Sigmoid colon (tissue), 6 donors: ENCODE measurements at regions not wholly inside any gene's neighbourhood (a gene's known extent, or its start where the extent isn't known, plus 50 kb on each side); places are given as distances from the start of the nearest gene placed in this dataset.
"Not testable (repeated sequence)": the region's sequence is repeated elsewhere in the genome, so short reads cannot be mapped to it uniquely, and the experiment has no call there.

Source experiments
- DNase-seq: peaks from one replicate; pipeline ENCODE4 v3.0.0-alpha.2; 2019
- H3K27ac ChIP-seq, 4 donors: fragments of 200-600 bp; sonication (generic); one replicate each; pipeline ENCODE4 v1.5.1; 2016 to 2019; ENCODE audit warnings: mild to moderate bottlenecking in 1 of 4
- H3K27me3 ChIP-seq, 3 donors: fragments of 200-600 bp; sonication (generic); one replicate each; pipeline ENCODE4 v1.5.1; 2019; ENCODE audit warnings: mild to moderate bottlenecking in 1 of 3
- H3K36me3 ChIP-seq, 4 donors: fragments of 200-600 bp; sonication (generic); one replicate each; pipeline ENCODE4 v1.5.1; 2016 to 2019
- H3K4me1 ChIP-seq, 4 donors: fragments of 200-600 bp; sonication (generic); one replicate each; pipeline ENCODE4 v1.5.1; 2017 to 2019
- H3K4me3 ChIP-seq, 4 donors: fragments of 200-600 bp; sonication (generic); one replicate each; pipeline ENCODE4 v1.5.1; 2017 to 2019; ENCODE audit warnings: mild to moderate bottlenecking in 2 of 4, moderate library complexity in 1 of 4
- H3K9me3 ChIP-seq, 4 donors: fragments of 200-600 bp in 3 of 4; sonication (generic) in 3 of 4; one replicate each; pipeline versions ENCODE4 v1.5.1 to v1.6.1; 2013 to 2019
- CTCF ChIP-seq, 4 experiments: fragments of 450-650 bp in 3 of 4; fragments of 200-600 bp in 1 of 4; IDR thresholded peaks; one replicate each; pipeline ENCODE4 v1.5.1; 2016 to 2019; ENCODE audit warnings: antibody characterized with exemption in 4 of 4, mild to moderate bottlenecking in 3 of 4, moderate library complexity in 2 of 4
- EP300 ChIP-seq, 4 donors: sonication (generic); formaldehyde crosslinking; IDR thresholded peaks; one replicate each; pipeline ENCODE4 v1.6.1; 2017; ENCODE audit warnings: antibody characterized with exemption in 4 of 4
- POLR2A ChIP-seq, 2 donors: fragments of 450-650 bp; IDR thresholded peaks; one replicate each; pipeline ENCODE4 v1.6.1; 2016; ENCODE audit warnings: antibody characterized with exemption in 2 of 2, mild to moderate bottlenecking in 2 of 2, moderate library complexity in 2 of 2
- POLR2AphosphoS5 ChIP-seq, 4 donors: sonication (generic); formaldehyde crosslinking; IDR thresholded peaks; one replicate each; pipeline ENCODE4 v1.6.1; 2017; ENCODE audit warnings: antibody characterized with exemption in 4 of 4
- WGBS, 2 donors: extraction: QIAGEN DNeasy Blood & Tissue Kit; methylation state at CpG; one replicate each; pipeline ENCODE4 v1.1.7; 2013; 5-methylcytosine and 5-hydroxymethylcytosine counted together
- intact Hi-C: fragments of 100-400 bp; cut with DNase I; formaldehyde crosslinking; loops from one replicate; pipeline ENCODE4 v1.15.1; 2023
- donor health status: healthy with polysubstance abuse.
- donor health status: healthy.

GRCh38 chr9:135358552-135358940 is 121.0 kb upstream of the PPP1R26 start:
- TF ChIP-seq POLR2A (IDR thresholded peaks at IDR 0.05), result no peak
- no peak for TF ChIP-seq POLR2AphosphoS5 (IDR thresholded peaks at IDR 0.05)
- no peak for TF ChIP-seq EP300 (IDR thresholded peaks at IDR 0.05)
- TF ChIP-seq CTCF (IDR thresholded peaks at IDR 0.05), result no peak
- peaks cover 0 to 6% (median 0%) of the 10 kb centered on the region in 3 donors for H3K27me3 ChIP-seq
- H3K4me1 ChIP-seq, result no peaks in the 10 kb centered on the region
- no peaks in the 10 kb centered on the region for H3K9me3 ChIP-seq
- intact Hi-C loops, result no loop called here
- no peaks in the 10 kb centered on the region for H3K36me3 ChIP-seq
- H3K4me3 ChIP-seq, result no peak overlapping the region
- DNase-seq, result no peak
- H3K27ac ChIP-seq, result no peak overlapping the region
- WGBS, 2 donors, result 84 to 87% methylated on average over 13 of the region's 13 CpGs

DNA sequence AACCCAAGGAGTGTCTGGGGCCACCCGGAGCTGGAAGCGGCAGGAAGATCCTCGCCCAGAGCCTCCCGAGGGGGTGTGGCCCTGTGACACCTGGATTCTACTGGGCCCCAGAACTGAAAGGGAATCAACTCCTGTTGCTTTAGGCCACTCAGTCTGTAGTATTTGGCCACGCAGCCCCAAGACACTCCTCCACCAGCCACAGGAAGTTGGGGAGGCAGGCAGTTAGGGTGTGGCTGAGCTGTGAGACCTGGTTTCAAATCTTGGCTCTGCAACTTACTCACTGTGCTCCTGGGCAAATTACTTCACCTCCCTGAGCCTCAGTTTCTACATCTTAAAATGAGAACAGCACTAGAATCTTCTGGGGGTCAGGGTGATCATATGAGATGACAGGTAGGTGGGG is 119.8 kb upstream of the PPP1R26 start:
- H3K4me3 ChIP-seq, result no peak overlapping the region
- DNase-seq, result no peak
- no peaks in the 10 kb centered on the region for H3K36me3 ChIP-seq
- H3K4me1 ChIP-seq, result no peaks in the 10 kb centered on the region
- intact Hi-C loops, result no loop called here
- WGBS, 2 donors, result 60 to 79% methylated on average over 5 of the region's 5 CpGs
- H3K27me3 ChIP-seq, result peaks cover 0 to 6% (median 0%) of the 10 kb centered on the region in 3 donors
- H3K9me3 ChIP-seq, result no peaks in the 10 kb centered on the region
- H3K27ac ChIP-seq, result no peak overlapping the region
- TF ChIP-seq EP300 (IDR thresholded peaks at IDR 0.05), result no peak
- TF ChIP-seq POLR2A (IDR thresholded peaks at IDR 0.05), result no peak
- TF ChIP-seq POLR2AphosphoS5 (IDR thresholded peaks at IDR 0.05), result no peak
- TF ChIP-seq CTCF (IDR thresholded peaks at IDR 0.05), result no peak

DNA sequence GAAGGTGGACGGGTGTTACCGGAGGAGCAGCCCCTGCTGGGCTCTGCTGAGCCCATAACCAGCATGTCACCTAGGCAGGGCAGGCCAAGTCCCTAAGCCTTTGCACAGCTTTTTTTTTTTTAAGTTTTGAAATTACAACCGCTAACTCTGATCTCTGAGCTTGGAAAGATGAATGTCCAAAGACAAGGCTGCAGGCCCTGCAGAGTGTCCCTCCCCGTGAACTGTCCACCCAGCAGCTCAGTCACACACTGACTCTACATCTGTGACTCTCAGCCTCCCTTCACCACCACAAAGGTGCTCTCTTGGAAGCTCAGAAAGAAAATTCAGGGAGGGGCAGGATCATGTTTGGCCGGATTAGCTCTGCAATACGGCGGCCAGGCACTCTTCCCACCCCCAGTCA is 119.0 kb upstream of the PPP1R26 start:
- H3K27me3 ChIP-seq, result peaks cover 0 to 3% (median 0%) of the 10 kb centered on the region in 3 donors
- intact Hi-C loops, result no loop called here
- H3K36me3 ChIP-seq, result no peaks in the 10 kb centered on the region
- H3K4me1 ChIP-seq, result no peaks in the 10 kb centered on the region
- DNase-seq, result no peak
- H3K27ac ChIP-seq, result no peak overlapping the region
- H3K9me3 ChIP-seq, result no peaks in the 10 kb centered on the region
- no peak overlapping the region for H3K4me3 ChIP-seq
- 87 to 88% methylated on average over 7 of the region's 7 CpGs for WGBS, 2 donors
- TF ChIP-seq EP300 (IDR thresholded peaks at IDR 0.05) (no peak), POLR2AphosphoS5 (IDR thresholded peaks at IDR 0.05) (no peak), POLR2A (IDR thresholded peaks at IDR 0.05) (no peak), CTCF (IDR thresholded peaks at IDR 0.05) (no peak)

GRCh38 chr9:135361668-135362067 is 117.9 kb upstream of the PPP1R26 start:
- H3K36me3 ChIP-seq, H3K27ac ChIP-seq, intact Hi-C loops, H3K27me3 ChIP-seq, H3K4me1 ChIP-seq, H3K4me3 ChIP-seq, DNase-seq, H3K9me3 ChIP-seq: not testable (repeated sequence)

DNA sequence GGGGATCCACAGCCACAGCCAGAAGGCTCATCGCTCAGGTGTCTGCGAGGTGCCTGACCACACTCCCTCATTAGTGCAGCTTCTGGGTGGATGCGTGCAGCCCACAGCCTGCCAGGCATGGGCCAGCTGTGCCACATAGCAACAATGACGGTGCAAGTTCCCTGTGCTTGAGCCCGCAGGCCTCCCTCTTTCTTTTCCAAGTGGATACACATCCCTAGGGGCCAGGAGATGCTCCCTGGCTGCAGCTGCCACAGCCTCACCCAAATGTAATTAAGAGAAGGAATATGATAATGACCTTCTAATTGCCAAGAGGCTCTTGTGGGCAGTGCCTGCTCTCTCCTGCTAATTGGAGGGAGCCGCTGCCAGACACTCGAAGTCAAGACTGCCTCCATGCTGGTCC is 116.0 kb upstream of the PPP1R26 start:
- Histone ChIP-seq H3K36me3 (no peaks in the 10 kb centered on the region), H3K27ac (no peak overlapping the region), H3K4me3 (no peak overlapping the region), H3K4me1 (no peaks in the 10 kb centered on the region), H3K27me3 (no peaks in the 10 kb centered on the region), H3K9me3 (no peaks in the 10 kb centered on the region)
- intact Hi-C loops, result no loop called here
- WGBS, 2 donors, result 78 to 84% methylated on average over 7 of the region's 7 CpGs
- DNase-seq, result no peak
- TF ChIP-seq CTCF (IDR thresholded peaks at IDR 0.05) (no peak), POLR2AphosphoS5 (IDR thresholded peaks at IDR 0.05) (no peak), EP300 (IDR thresholded peaks at IDR 0.05) (no peak), POLR2A (IDR thresholded peaks at IDR 0.05) (no peak)
